Stimulated activated CD8-positive, alpha-beta memory T cell treated with anti-CD3 and anti-CD28 coated beads, Interleukin-7, amount 100 ng/mL, for 48 hours (primary cell): ENCODE measurements at regions not wholly inside any gene's neighbourhood (a gene's known extent, or its start where the extent isn't known, plus 50 kb on each side); places are given as distances from the start of the nearest gene placed in this dataset.

ENCODE experiments used
- DNase-seq, 2 donors: peaks; one replicate each; pipeline ENCODE4 v3.0.0-alpha.2; 2020; ENCODE audit warnings: low read depth in 1 of 2; ENCODE audit errors: extremely low read depth in 1 of 2

- DNase-seq, result no peak
These were observed 1068.2 kb upstream of the AMELY start for GRCh38 chrY:7979770-7980169.

GRCh38 chrY:7977301-7977700 lies 1065.7 kb upstream of the AMELY start:
- DNase-seq, result no peak

GRCh38 chrY:7968293-7968692 lies 1056.7 kb upstream of the AMELY start:
- DNase-seq, result no peak

GRCh38 chrY:7966916-7967315 lies 1055.4 kb upstream of the AMELY start:
- no peak for DNase-seq

GRCh38 chrY:7963393-7963792 lies 1051.8 kb upstream of the AMELY start:
- no peak for DNase-seq

- no peak for DNase-seq
These were observed 1050.8 kb upstream of the AMELY start for GRCh38 chrY:7962350-7962749.

- DNase-seq, result no peak
These were observed 1050.3 kb upstream of the AMELY start for GRCh38 chrY:7961811-7962210.

GRCh38 chrY:7957773-7958172 lies 1046.2 kb upstream of the AMELY start:
- no peak for DNase-seq

GRCh38 chrY:7951187-7951852 lies 1039.8 kb upstream of the AMELY start:
- no peak for DNase-seq

GRCh38 chrY:7944135-7944534 lies 1032.6 kb upstream of the AMELY start:
- no peak for DNase-seq

GRCh38 chrY:7942711-7943110 lies 1031.2 kb upstream of the AMELY start:
- no peak for DNase-seq

- no peak for DNase-seq
These were observed 1030.3 kb upstream of the AMELY start for GRCh38 chrY:7941856-7942255.

- no peak for DNase-seq
These were observed 1027.6 kb upstream of the AMELY start for GRCh38 chrY:7938982-7939718.

- no peak for DNase-seq
These were observed 1025.3 kb upstream of the AMELY start for GRCh38 chrY:7936831-7937230.

- DNase-seq, result no peak
These were observed 1024.5 kb upstream of the AMELY start for GRCh38 chrY:7936046-7936445.

- no peak for DNase-seq
These were observed 1024.1 kb upstream of the AMELY start for GRCh38 chrY:7935606-7936005.

GRCh38 chrY:7932424-7932823 lies 1020.9 kb upstream of the AMELY start:
- DNase-seq, result no peak

GRCh38 chrY:7929866-7930265 lies 1018.3 kb upstream of the AMELY start:
- no peak for DNase-seq

- DNase-seq, result no peak
These were observed 1012.5 kb upstream of the AMELY start for GRCh38 chrY:7924059-7924458.

GRCh38 chrY:7923476-7924017 lies 1012.0 kb upstream of the AMELY start:
- DNase-seq, result no peak

- DNase-seq, result no peak
These were observed 1008.8 kb upstream of the AMELY start for GRCh38 chrY:7920382-7920781.

GRCh38 chrY:7888506-7888905 lies 977.0 kb upstream of the AMELY start:
- DNase-seq, result no peak
